Right forelimb (tissue), 1 donor: ENCODE measurements at regions not wholly inside any gene's neighbourhood (a gene's known extent, or its start where the extent isn't known, plus 50 kb on each side); places are given as distances from the start of the nearest gene placed in this dataset.

Source experiments
- DNase-seq: peaks from one replicate; pipeline ENCODE4 v3.0.0-alpha.2; 2018

DNA sequence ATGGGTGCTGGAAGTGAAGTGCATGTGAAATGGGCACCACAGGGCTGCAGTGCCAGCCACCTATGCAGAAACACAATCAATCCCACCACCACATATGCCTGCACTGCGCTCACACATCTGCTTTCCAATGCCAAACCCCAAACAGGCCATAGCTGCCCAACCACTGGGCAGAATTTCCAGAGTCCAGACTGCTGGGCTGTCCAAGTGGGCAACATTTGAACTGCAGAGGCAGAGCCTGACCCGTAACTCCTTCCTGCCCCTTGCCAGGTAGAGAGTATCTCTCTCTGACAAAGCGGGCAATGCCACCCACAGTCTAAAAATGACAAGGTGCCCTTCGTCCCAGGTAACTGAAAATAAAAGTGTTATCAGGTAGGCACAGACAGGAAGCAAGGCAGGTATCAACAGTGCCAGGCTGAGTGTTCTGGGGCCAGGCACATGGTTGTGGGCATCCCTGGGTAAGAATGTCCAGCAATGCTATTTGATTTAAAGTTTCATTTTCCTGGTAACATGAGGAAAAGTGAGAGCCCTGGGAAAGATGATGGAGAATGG, 79.5 kb downstream of the FOXA2 start:
- no peak for DNase-seq

DNA sequence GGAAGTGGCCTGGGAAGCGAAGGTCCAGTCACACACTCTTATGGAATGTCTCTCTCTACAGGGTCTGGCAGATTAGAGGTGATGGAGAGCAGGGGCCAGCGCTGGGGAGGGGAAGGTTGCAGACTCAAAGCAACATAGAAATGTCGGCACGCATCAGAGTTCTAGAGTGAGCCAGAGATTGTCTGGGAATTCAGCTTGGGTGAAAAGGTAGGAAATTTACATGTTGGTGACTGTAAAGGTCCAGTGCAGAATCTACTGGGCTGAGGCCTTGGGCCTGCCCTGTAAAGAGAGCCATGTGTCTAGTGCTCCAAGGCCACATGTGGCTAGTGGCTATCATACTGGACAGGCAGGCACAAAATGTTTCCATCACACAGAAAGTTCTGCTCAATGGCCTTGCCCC, 80.8 kb downstream of the FOXA2 start:
- no peak for DNase-seq

DNA sequence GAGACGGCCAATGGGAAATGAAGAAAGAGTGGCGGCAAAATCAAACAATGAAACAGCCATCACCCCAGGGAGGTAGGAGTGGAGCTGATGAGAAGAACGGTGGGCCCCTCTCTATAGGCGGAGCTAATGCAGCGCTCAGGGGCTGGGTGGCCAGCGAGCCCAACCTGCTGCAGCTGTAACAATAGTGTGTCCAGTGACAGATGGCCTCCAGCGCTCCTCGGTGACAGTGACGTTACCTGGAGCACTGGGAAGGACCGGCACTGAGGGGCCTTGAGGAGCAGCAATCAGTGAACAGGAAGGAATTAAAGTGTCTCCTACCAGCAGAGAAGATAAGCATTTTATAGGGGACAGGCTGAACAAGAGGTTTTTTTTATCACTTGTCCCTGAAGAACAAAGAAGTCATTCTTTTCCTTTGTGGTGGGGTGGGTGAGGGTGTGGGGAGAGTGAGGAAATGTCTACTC, 81.6 kb downstream of the FOXA2 start:
- DNase-seq: no peak

DNA sequence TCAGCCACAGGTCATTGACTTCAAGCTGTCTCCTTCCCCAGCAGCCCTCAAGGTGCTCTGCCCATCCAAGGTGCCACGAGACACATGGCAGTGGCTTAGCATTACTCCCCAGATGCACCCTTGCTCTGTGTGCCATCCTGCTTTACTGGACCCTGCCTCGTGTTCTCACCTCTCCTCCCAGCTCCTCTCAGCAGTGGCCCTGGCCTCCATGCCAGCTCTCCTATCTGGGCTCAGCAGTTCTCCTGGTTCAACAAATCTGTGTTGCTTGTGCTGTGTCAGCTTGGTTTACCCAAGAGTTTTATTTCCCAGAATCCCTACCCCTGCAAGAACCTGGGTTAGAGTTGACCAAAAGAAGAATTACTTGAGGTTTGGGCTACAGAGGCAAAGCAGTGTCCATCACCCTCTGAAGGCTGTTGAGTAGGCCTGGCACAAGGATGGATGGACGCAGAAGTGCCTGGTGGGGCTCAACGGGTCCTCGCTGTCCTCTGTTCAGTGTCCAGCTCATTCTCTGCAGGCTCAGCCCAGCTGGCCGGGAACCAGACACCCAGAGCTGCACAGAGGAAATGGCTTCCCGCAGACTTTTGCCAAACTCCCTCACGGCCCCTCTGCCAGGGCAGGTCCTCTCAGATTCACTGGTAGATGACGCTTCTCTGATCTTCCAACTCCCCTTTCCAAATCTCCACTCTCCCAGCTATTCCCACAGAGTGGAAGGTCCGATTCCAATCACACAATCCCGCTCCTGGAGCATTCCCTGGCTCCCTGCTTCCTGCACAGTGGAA, 82.6 kb downstream of the FOXA2 start:
- no peak for DNase-seq

DNA sequence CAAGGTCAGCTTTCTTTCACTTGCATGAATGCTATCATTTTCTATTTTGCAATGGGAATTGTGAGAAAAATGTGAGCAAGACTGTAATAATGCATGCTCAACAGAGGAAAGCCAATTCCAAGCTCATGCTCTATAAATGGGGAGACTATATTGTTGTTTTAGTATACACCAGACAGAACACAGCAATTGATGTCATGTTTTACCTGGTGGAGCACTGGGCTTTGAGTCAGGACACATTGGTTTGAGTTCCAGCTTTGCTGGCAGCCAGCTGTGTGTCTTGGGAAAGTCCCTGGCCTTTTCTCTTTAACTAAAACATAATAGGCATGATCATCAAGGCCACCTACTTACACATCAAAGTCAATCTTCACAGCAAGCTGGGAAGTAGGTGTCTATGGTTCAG, 83.3 kb downstream of the FOXA2 start:
- no peak for DNase-seq

DNA sequence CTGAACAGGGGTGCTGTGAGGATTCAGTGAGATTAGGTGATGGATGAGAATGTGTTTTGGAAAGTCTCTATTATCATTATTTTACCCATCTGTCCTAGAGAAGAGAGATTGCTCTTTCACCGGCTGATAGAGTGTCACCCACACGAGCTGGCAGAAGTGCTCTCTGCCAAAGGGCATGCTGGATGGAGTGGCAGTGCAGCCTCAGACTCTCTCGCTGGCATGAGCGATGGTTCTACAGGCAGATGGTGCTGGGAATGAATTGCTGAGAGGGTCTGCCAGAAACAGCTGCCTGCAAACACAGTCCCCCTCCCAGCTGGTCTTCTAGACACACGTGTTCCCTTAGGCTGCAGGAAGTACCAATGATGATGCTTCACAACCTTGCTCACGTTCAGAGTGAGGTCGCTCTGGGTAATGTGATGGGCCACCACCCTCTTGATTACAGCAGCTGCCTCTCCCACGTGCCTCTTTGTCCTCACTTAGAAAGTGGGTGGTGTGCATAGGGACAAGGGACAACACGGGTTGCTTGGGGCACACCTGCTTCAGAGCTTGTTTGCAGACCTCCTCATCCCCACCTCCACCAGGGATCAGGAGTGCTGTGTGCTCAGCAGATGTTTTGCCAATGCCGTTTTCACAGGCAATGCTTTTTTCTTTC, 84.7 kb downstream of the FOXA2 start:
- DNase-seq: no peak

DNA sequence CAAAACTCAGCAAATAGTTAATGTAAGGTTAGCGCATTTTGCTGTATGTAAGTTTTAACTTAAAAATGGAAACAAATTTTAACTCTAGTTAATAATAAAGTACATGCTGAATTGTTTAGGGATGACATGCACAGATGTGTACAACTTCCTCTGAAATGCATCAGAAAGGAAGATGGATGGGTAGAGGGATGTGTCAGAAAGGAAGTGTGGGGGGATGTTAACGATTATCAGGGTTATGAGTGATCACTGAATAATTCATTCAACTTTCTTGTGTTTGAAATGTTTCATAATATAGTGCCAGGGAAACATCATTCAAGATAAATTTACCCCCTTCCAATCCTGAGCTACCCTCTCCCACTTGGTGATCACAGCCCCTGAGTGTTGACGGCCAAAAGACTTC, 87.6 kb downstream of the FOXA2 start:
- DNase-seq: no peak

DNA sequence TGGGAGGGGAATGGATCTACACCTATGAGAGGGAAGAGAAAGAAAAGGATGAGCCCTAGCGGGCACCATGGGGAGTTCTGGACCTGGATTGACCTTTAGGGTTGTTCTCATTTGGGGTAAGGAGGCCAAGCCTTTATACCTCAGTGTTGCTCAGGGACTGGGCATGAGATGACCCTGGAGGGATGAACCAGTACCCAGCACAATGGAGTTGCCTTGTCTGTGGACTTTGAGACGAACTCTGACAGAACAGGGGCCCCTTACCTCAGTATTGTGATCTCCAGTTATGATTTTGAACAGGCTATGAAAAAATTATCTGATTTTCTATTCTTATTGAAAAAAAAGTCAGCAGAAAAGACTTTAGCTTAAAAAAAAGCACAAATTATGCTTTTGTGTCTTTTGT, 88.6 kb downstream of the FOXA2 start:
- no peak for DNase-seq

DNA sequence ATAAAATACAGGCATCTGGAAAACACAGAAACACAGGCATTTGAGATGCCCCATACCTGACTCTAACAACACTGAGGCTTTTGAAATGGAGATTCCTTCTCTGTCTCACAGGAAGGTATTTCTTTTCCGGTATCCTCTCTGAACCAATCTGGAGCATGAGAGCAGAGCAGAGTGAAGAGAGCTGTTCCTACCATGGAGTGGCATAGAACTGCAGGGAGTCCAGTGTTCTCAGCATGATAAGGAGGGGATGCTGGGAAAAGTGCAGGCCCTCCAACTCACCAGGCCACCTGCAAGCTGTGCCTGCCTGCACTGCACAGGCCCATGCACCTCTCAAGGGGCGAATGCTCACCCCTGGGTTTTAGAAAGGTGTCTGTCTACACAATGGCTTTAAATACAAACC, 89.2 kb downstream of the FOXA2 start:
- DNase-seq: no peak

DNA sequence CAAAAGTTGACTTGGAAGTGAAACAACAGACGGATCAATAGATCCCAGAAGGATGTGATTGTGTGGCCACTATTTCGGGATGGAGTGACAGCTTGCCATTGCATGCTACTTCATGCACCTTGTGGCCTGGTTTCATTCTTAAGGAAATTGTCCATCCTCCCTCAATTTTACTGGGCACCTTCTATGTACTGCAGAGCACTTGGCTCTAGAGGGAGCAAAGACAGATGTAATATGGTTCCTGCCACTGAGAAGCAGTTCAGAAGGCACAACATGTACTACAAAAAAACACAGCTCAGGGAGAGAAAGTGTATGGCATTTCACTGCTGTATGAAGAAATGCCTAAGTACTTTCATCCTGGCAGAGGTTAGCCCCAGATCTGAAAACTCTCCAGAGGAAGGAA, 91.9 kb downstream of the FOXA2 start:
- DNase-seq: no peak

DNA sequence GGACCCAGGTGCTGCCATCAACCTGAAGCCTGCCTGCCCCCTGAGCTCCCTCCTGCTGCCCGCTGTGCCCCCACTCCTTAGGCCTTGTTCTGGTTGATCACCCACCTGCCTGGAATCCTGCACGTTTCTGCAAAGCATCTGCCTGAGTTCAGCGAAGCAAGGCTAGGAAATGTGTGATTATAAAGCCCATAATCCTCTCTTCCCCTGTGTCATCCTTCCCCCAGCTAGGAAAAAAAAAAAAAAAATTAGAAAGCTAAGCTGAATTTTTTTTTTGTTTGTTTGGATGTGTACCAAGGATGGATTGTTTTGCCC, 93.2 kb downstream of the FOXA2 start:
- DNase-seq: no peak

DNA sequence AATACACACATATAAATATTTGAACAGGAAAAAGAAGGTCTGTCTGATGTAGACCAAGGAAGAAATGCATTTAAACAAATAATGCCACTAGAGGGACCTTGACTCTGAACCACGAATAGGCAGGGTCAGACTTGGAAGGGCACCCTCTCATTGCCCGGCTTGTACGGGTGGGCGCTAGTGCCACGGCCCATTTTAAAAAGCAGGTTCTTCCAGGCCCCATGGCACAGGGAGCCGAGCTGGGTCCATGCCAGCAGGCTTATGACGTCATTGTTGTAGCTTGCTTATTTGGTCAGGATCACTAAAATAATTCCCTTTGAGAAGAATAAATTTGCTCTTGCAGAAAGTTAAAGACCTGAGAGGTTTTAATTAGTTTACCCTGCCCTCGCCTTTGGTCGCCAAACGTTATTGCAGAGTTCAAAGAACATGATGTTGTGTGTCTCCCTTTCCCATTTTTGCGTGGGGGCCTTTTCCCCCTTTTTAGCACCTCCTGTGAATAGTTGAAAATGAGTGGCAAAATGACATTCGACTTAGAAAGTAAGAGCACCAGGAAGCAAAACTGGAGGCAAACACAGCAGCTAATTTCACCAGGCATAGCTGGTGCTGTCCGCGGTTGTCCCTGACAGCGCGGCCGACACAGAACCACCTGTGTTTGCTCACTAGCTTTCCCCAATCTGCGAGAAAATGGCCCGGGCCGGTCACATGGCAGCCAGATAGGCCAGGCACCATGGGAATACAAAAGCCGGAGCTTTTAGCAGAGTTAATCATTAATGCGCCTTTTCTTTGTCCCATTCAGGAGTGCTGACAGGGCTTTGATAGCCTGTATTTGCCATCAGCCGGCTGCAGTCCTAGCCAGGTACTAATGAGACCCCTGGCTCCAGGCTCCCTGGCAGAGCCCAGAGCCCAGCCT, 93.8 kb downstream of the FOXA2 start:
- DNase-seq: no peak

DNA sequence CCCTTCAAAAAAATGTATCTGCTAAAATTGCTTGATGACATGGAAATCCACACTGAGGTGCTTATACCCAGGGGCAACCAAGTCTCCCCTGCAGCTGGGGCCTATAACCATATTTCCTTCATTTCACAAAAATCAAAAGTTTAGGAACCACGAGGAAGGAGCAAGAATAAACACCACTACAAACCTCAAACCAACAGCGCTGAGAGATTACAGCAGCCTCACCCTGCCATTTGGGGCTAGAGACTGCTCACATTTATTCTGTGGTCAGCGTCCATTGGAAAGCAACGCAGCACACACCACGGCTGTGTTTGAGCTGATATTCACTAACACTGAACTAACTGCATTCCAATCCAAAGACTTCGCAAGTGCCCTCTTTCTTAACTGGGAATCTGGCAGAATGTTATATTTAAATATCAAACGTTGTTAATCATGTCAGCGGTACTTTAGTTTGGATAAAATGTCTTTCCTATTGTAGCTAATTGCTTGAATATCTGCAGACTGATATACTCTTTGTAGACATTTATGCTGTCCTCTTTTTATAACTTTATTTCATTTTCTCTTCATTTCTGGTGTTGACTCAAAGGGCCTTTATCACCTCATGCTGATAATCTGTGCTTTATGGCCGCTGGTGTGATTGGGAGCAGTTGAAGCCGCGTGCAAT, 94.6 kb downstream of the FOXA2 start:
- no peak for DNase-seq

DNA sequence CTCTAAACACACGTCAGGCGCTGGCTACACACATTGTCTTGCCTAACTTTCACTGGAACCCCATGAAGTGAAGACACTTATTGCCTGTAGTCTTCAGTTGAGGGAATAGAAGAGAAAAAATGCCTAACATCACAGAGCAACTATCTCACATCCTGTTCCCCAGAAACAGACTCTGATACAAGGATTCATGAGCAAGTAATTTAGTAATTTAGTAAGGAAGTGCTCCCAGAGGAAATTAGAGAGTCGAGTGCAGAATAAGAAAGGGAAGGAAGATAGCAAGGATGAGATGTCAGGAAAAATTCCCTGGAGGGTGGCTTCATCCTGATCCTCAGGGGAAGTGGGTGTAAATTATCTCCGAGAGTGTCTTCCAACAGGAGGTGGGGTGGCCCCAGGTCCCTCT, 104.0 kb downstream of the FOXA2 start:
- DNase-seq: no peak

DNA sequence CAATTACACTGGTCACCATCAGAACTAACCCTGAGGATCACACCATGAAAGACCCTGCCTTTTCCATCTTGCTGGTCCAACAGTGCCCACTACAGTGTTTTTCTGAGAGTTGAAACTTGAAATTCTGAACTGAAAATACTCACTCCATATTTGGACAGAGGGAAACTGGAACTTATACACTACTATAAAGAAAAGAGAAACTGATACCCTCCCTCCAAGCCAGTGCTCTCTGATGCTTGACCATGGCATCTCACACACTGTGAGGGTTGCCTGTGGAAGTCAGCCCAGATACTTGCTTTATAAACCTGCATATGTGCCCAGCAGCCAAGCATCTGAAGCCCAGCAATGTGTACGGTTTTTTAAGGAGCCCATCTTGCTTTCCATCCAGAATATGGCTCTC, 108.7 kb downstream of the FOXA2 start:
- no peak for DNase-seq

DNA sequence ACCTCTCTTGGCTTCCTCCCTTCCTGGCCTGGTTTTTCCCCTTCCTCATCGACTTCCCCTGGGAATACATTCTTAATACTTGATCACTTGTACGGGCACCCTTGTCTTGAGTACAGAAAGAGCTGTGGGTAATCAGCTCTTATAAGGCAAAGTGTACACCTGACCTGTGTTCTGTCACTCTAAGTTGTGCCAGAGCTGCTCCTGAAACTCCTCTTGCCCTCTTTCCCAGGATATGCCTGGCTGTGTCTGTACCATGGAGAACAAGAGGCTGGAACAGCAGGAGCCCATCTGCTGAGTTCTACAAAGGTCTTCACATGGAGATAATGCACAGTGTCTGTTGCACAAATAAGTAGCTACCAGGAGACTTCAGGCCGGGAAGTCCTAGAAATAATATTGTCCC, 110.1 kb downstream of the FOXA2 start:
- DNase-seq: no peak

DNA sequence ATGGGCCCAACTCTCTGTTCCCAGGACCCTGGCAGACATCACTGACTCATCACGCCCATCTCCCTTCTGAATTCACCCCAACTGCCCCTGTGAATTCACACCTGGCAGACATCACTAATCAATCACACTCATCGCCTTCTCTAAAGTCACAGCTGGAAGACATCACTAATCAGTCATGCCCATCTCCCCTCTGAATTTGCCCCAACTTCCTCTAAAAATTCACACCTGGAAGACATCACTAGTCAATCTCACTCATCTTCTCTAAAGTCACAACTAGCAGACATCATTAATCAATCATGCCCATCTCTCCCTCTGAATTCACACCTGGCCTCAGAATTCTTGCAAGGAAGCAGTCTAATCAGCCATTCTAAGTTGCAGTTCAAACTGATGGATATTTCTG, 111.1 kb downstream of the FOXA2 start:
- no peak for DNase-seq

DNA sequence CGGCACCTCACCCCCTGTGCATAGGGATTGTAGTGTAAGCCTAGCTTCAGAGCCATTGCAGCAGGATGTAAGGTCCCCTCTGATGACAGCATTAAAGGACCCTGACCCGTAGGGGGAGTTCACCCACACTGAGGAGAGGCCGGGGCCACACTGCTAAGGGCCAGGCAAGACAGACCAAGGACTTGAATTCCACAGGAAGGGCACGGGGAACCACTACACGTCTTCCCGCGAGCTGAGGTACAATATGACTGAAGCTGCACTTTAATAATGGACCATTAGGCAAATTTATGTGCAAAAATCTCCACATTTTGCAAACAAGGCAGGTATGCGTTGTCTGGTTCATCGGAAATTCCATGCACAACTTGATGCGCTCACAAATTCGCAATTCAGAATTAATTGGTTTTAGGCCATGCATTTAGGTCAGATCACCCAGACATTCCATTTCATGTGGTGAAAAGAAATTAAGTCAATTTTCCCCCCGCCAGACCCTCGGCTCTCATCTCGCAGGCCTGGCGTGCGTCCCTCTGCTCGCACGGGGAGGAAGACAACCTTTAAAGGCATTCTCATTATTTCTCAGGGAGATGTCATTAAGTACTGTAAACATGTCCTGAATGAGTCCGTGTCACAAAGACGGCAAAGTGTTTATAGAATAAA, 111.8 kb downstream of the FOXA2 start:
- no peak for DNase-seq

DNA sequence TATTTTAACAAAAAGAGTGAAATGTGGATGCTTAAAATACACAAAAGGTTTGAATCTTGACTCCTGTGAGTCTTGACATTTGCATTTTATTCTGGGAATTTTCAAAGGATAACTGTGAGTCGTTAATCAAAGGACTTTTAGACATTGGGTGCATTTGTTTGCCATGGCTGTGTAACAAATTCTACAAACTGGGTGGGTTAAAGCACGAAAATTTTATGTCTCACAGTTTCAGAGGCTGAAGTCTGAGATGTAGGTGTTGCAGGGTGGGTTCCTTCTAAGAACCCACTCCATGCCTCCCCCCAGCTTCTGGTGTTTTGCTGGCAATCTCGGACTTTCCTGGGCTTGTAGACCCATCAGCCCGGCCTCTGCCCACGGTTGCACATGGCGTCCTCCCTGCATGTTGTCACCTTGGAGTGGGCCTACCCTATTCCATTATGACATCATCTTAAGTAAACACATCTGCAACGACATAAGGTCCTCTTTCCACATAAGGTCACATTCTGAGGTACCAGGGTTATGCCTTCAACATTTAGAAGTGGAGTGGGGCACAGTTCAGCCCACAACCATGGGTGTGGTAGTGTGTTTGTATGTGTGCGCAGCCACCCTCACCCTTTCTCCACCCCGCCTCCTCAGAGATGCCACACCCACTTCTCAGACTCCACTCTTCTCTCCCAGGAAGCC, 113.1 kb downstream of the FOXA2 start:
- DNase-seq: no peak

DNA sequence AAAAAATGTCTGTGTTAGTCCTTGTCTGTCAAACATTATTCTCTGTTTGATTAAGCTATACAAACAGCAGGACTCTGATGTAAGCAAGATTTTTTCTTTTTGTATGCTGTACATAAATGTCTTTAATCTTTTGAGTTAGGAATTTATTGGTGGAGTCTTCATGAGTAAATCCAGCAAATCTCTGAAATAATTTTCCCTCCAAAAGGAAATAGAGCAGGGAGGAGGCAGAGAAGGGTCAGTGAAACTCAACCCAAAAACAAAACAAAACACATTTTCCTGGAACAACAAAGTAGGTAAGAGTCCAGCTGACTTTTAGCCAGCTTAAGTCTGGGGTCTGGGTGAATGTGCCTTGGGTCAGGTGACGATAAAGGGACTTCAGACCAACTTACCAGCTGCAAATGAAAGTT, 113.7 kb downstream of the FOXA2 start:
- DNase-seq: no peak

DNA sequence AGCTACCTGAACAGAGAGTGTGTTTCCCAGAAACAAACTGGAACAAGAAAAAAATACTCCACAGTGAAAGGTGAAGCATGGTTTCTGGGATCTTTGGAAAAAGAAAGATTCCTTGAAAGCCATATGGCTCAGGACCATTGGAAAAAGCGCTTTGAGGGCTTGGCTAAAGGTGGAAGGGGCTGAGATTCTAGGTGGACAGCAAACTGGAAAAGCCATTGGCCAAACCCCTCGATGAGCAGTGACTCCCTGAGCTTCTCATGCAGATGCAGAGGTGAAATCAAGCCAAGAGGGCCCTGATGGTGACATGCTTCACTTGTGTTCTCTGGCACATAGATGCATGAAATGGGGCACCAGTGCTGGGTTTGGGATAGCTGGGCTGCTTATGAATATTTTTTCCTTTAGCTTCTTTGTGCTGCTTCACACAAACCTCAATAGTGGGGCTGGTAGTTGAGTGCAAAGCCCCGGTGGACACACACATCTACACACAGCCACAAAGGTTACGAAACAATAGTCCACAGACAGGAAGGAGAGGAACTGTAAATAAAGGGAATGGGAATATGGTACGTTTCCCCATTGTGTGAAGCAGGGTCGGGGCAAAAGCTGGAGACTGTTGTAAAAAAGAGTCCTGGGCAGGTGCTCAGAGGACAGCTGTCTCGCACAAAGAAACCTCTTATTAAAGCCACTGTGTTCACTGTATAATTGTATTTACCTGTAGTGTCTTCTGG, 117.8 kb downstream of the FOXA2 start:
- no peak for DNase-seq
